DND-41 (cell line): ENCODE measurements at regions not wholly inside any gene's neighbourhood (a gene's known extent, or its start where the extent isn't known, plus 50 kb on each side); places are given as distances from the start of the nearest gene placed in this dataset.
A peak's percentile ranks its signal among the peaks of the same experiment; 100 is the strongest.

Experiments used
- ATAC-seq: fragments of 200-7000 bp; cut with Tn5 transposase; 3 replicates; pipeline ENCODE4 v1.9.1; 2021; ENCODE audit warnings: low read depth; ENCODE audit not compliant: insufficient read depth
- DNase-seq: peaks from one replicate; pipeline ENCODE4 v3.0.0-alpha.2; 2020
- H2AFZ ChIP-seq: 2 replicates; pipeline ENCODE4 v1.6.0; 2012; ENCODE audit warnings: low read depth, low read length
- H3K27ac ChIP-seq: 2 replicates; pipeline ENCODE4 v1.5.1; 2012; ENCODE audit warnings: low read length, inconsistent platforms
- H3K27me3 ChIP-seq: fragments of 200-600 bp; sonication (generic); 2 replicates; pipeline ENCODE4 v1.6.0; 2012; ENCODE audit warnings: low read length, mild to moderate bottlenecking, inconsistent platforms; ENCODE audit not compliant: insufficient read depth, poor library complexity
- H3K36me3 ChIP-seq: 2 replicates; pipeline ENCODE4 v1.5.1; 2012; ENCODE audit warnings: low read length, inconsistent platforms; ENCODE audit not compliant: insufficient read depth
- H3K4me1 ChIP-seq: 2 replicates; pipeline ENCODE4 v1.5.1; 2012; ENCODE audit warnings: mild to moderate bottlenecking, low read length; ENCODE audit not compliant: insufficient read depth
- H3K4me2 ChIP-seq: 2 replicates; pipeline ENCODE4 v1.6.0; 2012; ENCODE audit warnings: mild to moderate bottlenecking, moderate library complexity, low read length, inconsistent platforms; ENCODE audit not compliant: insufficient read depth
- H3K4me3 ChIP-seq, 2 experiments: fragments of 200-600 bp in 1 of 2; shearing (Covaris generic) in 1 of 2; 2 replicates each; pipeline ENCODE4 v1.5.1; 2012 to 2016; ENCODE audit warnings: inconsistent platforms in 2 of 2, low read length in 2 of 2, mild to moderate bottlenecking in 2 of 2, low read depth in 1 of 2, moderate library complexity in 1 of 2
- H3K79me2 ChIP-seq: 2 replicates; pipeline ENCODE4 v1.6.0; 2012; ENCODE audit warnings: low read length, inconsistent platforms; ENCODE audit not compliant: insufficient read depth
- H3K9ac ChIP-seq: 2 replicates; pipeline ENCODE4 v1.6.0; 2012; ENCODE audit warnings: low read depth, mild to moderate bottlenecking, inconsistent platforms, low read length, moderate library complexity
- H3K9me3 ChIP-seq: 2 replicates; pipeline ENCODE4 v1.5.1; 2012; ENCODE audit warnings: low read length, moderate library complexity, mild to moderate bottlenecking, inconsistent platforms; ENCODE audit not compliant: insufficient read depth, severe bottlenecking
- H4K20me1 ChIP-seq: 2 replicates; pipeline ENCODE4 v1.6.0; 2012; ENCODE audit warnings: low read length; ENCODE audit not compliant: insufficient read depth
- EZH2 ChIP-seq: IDR thresholded peaks from 3 replicates; pipeline ENCODE4 v1.6.1; 2012; ENCODE audit warnings: borderline replicate concordance, low read depth, mild to moderate bottlenecking, moderate library complexity, low read length, inconsistent platforms; ENCODE audit not compliant: severe bottlenecking
- TF ChIP-seq, protein P1 (sequence below): IDR thresholded peaks from 2 replicates; pipeline ENCODE4 v1.5.1; 2012; ENCODE audit warnings: borderline replicate concordance, low read length, moderate library complexity, mild to moderate bottlenecking; ENCODE audit not compliant: poor library complexity, severe bottlenecking; ENCODE audit errors: extremely low read depth

- peaks cover 23% of the 10 kb centered on the region for H3K4me1 ChIP-seq
These were observed 56.2 kb upstream of the RPS6KA3 start for GRCh38 chrX:20322887-20323286.

DNA sequence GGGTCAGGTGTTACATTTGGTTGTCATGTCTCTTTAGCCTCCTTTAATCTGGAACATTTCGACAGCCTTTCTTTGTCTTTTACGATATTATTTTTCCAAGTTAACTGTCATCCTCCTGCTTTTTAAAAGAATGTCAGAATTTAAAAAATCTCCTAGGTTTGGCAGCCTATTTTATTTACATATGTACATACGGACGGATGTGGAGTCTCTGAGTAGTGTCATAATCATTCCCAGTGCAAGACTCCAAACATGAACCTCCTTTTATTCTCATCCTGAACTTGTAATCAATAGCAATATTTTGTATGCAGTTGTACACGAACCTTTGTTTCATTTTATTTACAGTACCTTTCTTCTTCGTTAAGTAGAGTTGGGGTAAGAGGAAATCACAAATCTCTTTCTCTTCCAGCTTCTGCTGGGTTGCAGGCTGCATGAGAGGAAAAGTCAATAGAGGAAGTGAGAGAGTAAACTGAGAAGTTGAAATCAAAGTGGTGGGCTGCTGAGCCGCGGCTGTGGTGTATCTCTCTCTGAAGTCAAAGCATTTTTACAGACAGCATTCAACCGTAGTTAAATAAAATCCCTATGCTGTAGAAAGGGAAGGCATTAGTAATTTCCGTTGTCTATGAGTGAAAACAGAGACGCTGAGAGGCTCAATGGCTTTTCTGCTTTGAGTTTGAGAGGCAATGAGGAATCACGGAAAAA is 53.9 kb upstream of the RPS6KA3 start:
- H3K4me1 ChIP-seq = peaks cover 23% of the 10 kb centered on the region
- no peaks in the 10 kb centered on the region for H3K36me3 ChIP-seq
- ATAC-seq (peak; percentile 94), DNase-seq (peak; percentile 67)
- no peaks in the 10 kb centered on the region for H4K20me1 ChIP-seq
- peak overlapping the region; percentile 32 for H3K9ac ChIP-seq
- H3K4me2 ChIP-seq = peak overlapping the region; percentile 71
- H3K9me3 ChIP-seq = no peaks in the 10 kb centered on the region
- peak overlapping the region in 1 of 2 experiments; percentile 47; a peak in 2 of 4 replicates for H3K4me3 ChIP-seq
- H2AFZ ChIP-seq = peak overlapping the region; percentile 62
- peak overlapping the region; percentile 60 for H3K27ac ChIP-seq
- H3K27me3 ChIP-seq = no peaks in the 10 kb centered on the region
- TF ChIP-seq, protein P1, sequence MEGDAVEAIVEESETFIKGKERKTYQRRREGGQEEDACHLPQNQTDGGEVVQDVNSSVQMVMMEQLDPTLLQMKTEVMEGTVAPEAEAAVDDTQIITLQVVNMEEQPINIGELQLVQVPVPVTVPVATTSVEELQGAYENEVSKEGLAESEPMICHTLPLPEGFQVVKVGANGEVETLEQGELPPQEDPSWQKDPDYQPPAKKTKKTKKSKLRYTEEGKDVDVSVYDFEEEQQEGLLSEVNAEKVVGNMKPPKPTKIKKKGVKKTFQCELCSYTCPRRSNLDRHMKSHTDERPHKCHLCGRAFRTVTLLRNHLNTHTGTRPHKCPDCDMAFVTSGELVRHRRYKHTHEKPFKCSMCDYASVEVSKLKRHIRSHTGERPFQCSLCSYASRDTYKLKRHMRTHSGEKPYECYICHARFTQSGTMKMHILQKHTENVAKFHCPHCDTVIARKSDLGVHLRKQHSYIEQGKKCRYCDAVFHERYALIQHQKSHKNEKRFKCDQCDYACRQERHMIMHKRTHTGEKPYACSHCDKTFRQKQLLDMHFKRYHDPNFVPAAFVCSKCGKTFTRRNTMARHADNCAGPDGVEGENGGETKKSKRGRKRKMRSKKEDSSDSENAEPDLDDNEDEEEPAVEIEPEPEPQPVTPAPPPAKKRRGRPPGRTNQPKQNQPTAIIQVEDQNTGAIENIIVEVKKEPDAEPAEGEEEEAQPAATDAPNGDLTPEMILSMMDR = no peak
- TF ChIP-seq EZH2 = no peak
- no peaks in the 10 kb centered on the region for H3K79me2 ChIP-seq

More at GRCh38 chrX:20322887-20323286, 56.2 kb upstream of the RPS6KA3 start:
- no peak for DNase-seq
- H3K4me2 ChIP-seq = no peak overlapping the region
- no peak overlapping the region for H2AFZ ChIP-seq
- no peaks in the 10 kb centered on the region for H3K79me2 ChIP-seq
- no peaks in the 10 kb centered on the region for H3K36me3 ChIP-seq
- no peak for ATAC-seq
- H3K9ac ChIP-seq = no peak overlapping the region
- no peaks in the 10 kb centered on the region for H3K9me3 ChIP-seq
- H3K4me3 ChIP-seq = no peak overlapping the region
- no peak for TF ChIP-seq EZH2
- TF ChIP-seq, protein P1 = no peak
- no peaks in the 10 kb centered on the region for H4K20me1 ChIP-seq
- H3K27me3 ChIP-seq = no peaks in the 10 kb centered on the region
- H3K27ac ChIP-seq = no peak overlapping the region

DNA sequence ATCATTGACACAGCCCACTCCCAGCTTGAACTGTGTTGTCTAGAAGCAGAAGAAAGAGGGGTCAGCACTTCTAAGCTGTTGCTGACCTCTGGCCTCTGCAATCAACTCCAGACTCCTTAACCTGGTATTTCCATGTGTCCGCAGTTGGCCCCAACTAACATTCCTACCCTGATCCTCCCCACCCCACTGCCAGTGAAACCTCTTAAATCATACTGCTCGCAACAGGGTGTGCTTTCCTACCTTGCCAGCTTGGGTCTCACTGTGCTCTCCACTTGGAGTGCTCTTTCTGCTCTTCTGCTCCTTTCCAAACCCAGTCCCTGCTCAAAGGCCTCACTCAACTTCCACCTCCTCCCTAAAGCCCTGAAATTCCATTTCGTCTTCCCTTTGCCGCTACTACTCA is 52.3 kb upstream of the RPS6KA3 start:
- H3K9ac ChIP-seq = no peak overlapping the region
- no peak overlapping the region for H3K27ac ChIP-seq
- no peak overlapping the region for H3K4me3 ChIP-seq
- DNase-seq (no peak), ATAC-seq (no peak)
- no peaks in the 10 kb centered on the region for H3K9me3 ChIP-seq
- no peaks in the 10 kb centered on the region for H3K27me3 ChIP-seq
- no peak overlapping the region for H2AFZ ChIP-seq
- no peaks in the 10 kb centered on the region for H3K79me2 ChIP-seq
- H4K20me1 ChIP-seq = no peaks in the 10 kb centered on the region
- no peaks in the 10 kb centered on the region for H3K36me3 ChIP-seq
- peaks cover 31% of the 10 kb centered on the region for H3K4me1 ChIP-seq
- no peak overlapping the region for H3K4me2 ChIP-seq
- no peak for TF ChIP-seq EZH2
- TF ChIP-seq, protein P1 = no peak

- Histone ChIP-seq H3K36me3 (no peaks in the 10 kb centered on the region), H3K27ac (no peak overlapping the region), H4K20me1 (no peaks in the 10 kb centered on the region), H3K4me3 (no peak overlapping the region), H3K9ac (no peak overlapping the region), H2AFZ (no peak overlapping the region), H3K4me2 (no peak overlapping the region), H3K27me3 (no peaks in the 10 kb centered on the region), H3K4me1 (peaks cover 38% of the 10 kb centered on the region), H3K79me2 (no peaks in the 10 kb centered on the region), H3K9me3 (no peaks in the 10 kb centered on the region)
- ATAC-seq = no peak
- no peak for DNase-seq
- TF ChIP-seq, protein P1 = no peak
- no peak for TF ChIP-seq EZH2
These were observed 51.2 kb upstream of the RPS6KA3 start for GRCh38 chrX:20317873-20318272.
